Endothelial cell of umbilical vein (primary cell): ENCODE measurements at regions not wholly inside any gene's neighbourhood (a gene's known extent, or its start where the extent isn't known, plus 50 kb on each side); places are given as distances from the start of the nearest gene placed in this dataset.

Source experiments
- BruUV-seq: library from RNA; stranded (reverse); fragments of 400-500 nt; replicated peaks from 2 replicates; lab custom pipeline; 2021; lab: Mats Ljungman, UMichigan
- CTCF ChIA-PET: fragments of 300-600, 350-600 bp; sonication (Branson Sonifier 250); formaldehyde crosslinking; loops from one replicate; lab custom pipeline; 2021; ENCODE audit warnings: antibody characterized with exemption, inconsistent platforms; lab: Charles Lee
- POLR2A ChIA-PET: fragments of 300-600, 350-600 bp; sonication (Branson Sonifier 250); formaldehyde crosslinking; loops from one replicate; lab custom pipeline; 2021; ENCODE audit warnings: antibody characterized with exemption, inconsistent platforms; lab: Charles Lee
- DNase-seq: peaks from one replicate; pipeline ENCODE4 v3.0.0-alpha.2; 2011; ENCODE audit warnings: low read depth, low spot score
- FAIRE-seq: peaks from 2 replicates; lab custom pipeline; 2011; peaks lifted over from hg19 to GRCh38; lab: Jason Lieb, UNC
- H2AFZ ChIP-seq: 2 replicates; pipeline ENCODE4 v1.6.0; 2012; ENCODE audit warnings: low read depth, low read length, control low read depth, inconsistent platforms
- H3K27ac ChIP-seq: 2 replicates; pipeline ENCODE4 v1.5.1; 2011; ENCODE audit warnings: low read depth, mild to moderate bottlenecking, control low read depth, low read length, moderate library complexity; ENCODE audit not compliant: insufficient read depth
- H3K27me3 ChIP-seq, 2 experiments: 2 replicates each; pipeline versions ENCODE4 v1.6.0 to v1.6.1; 2011; ENCODE audit warnings: low read length in 2 of 2, mixed read lengths in 1 of 2; ENCODE audit not compliant: control insufficient read depth in 2 of 2, insufficient read depth in 2 of 2
- H3K36me3 ChIP-seq, 2 experiments: 2 replicates in 1 of 2; 3 replicates in 1 of 2; pipeline ENCODE4 v1.5.1; 2011; ENCODE audit warnings: low read length in 2 of 2, mild to moderate bottlenecking in 1 of 2, moderate library complexity in 1 of 2; ENCODE audit not compliant: control insufficient read depth in 2 of 2, insufficient read depth in 2 of 2; ENCODE audit errors: extremely low read depth in 1 of 2
- H3K4me1 ChIP-seq: 3 replicates; pipeline ENCODE4 v1.5.1; 2011; ENCODE audit warnings: mild to moderate bottlenecking, low read length; ENCODE audit not compliant: control insufficient read depth, insufficient read depth; ENCODE audit errors: extremely low read depth
- H3K4me2 ChIP-seq: 2 replicates; pipeline ENCODE4 v1.6.1; 2011; ENCODE audit warnings: low read length, control low read depth, mixed read lengths; ENCODE audit not compliant: insufficient read depth
- H3K4me3 ChIP-seq, 3 experiments: fragments of 200-600 bp in 1 of 3; sonication (generic), shearing (Covaris generic) in 1 of 3; replicated peaks in 1 of 3; 2 replicates each; pipeline ENCODE4 v1.5.1; 2011 to 2016; ENCODE audit warnings: control low read depth in 3 of 3, low read length in 3 of 3, mild to moderate bottlenecking in 2 of 3, inconsistent platforms in 1 of 3, low read depth in 1 of 3, moderate library complexity in 1 of 3; ENCODE audit not compliant: insufficient read depth in 1 of 3
- H3K79me2 ChIP-seq: 2 replicates; pipeline ENCODE4 v1.6.0; 2012; ENCODE audit warnings: low read length, inconsistent platforms; ENCODE audit not compliant: control insufficient read depth, insufficient read depth
- H3K9ac ChIP-seq: replicated peaks from 2 replicates; pipeline ENCODE3; 2011; ENCODE audit warnings: low read length, control low read depth; ENCODE audit not compliant: insufficient read depth; ENCODE audit errors: extremely low read depth
- H3K9me1 ChIP-seq: replicated peaks from 3 replicates; pipeline ENCODE4 v1.6.0; 2011; ENCODE audit warnings: mild to moderate bottlenecking, low read length; ENCODE audit not compliant: control insufficient read depth, insufficient read depth; ENCODE audit errors: extremely low read depth
- H3K9me3 ChIP-seq: replicated peaks from 2 replicates; pipeline ENCODE4 v1.5.1; 2012; ENCODE audit warnings: low read length, inconsistent platforms; ENCODE audit not compliant: control insufficient read depth, insufficient read depth
- H4K20me1 ChIP-seq: replicated peaks from 2 replicates; pipeline ENCODE3; 2011; ENCODE audit warnings: mild to moderate bottlenecking, low read length; ENCODE audit not compliant: control insufficient read depth, insufficient read depth; ENCODE audit errors: extremely low read depth
- CTCF ChIP-seq, 2 donors: IDR thresholded peaks; 1 replicate in 1 of 2; 2 replicates in 1 of 2; pipeline ENCODE4 v1.5.1; 2011; ENCODE audit warnings: low read length in 2 of 2, mild to moderate bottlenecking in 2 of 2, moderate library complexity in 2 of 2, control low read depth in 1 of 2, inconsistent platforms in 1 of 2, low read depth in 1 of 2; ENCODE audit not compliant: insufficient read depth in 1 of 2; ENCODE audit errors: extremely low read depth in 1 of 2
- EZH2 ChIP-seq: IDR thresholded peaks from 2 replicates; pipeline ENCODE4 v1.6.1; 2012; ENCODE audit warnings: borderline replicate concordance, low read depth, mild to moderate bottlenecking, moderate library complexity, low read length, inconsistent platforms; ENCODE audit not compliant: severe bottlenecking
- FOS ChIP-seq: IDR thresholded peaks from 2 replicates; pipeline ENCODE4 v1.6.1; 2011; ENCODE audit warnings: mild to moderate bottlenecking, low read length, moderate library complexity, borderline replicate concordance; ENCODE audit not compliant: insufficient read depth
- GATA2 ChIP-seq: IDR thresholded peaks from 2 replicates; pipeline ENCODE4 v1.7.0; 2011; ENCODE audit warnings: low read depth, mild to moderate bottlenecking, moderate library complexity, mixed read lengths, low read length; ENCODE audit not compliant: insufficient read length, insufficient read depth
- JUN ChIP-seq: IDR thresholded peaks from 2 replicates; pipeline ENCODE4 v1.6.1; 2011; ENCODE audit warnings: borderline replicate concordance, low read depth; ENCODE audit not compliant: insufficient read length, insufficient read depth
- MAX ChIP-seq: IDR thresholded peaks from 2 replicates; pipeline ENCODE4 v1.6.1; 2011; ENCODE audit not compliant: insufficient read depth, insufficient read length
- MYC ChIP-seq: IDR thresholded peaks from one replicate; pipeline ENCODE4 v1.6.1; 2011; ENCODE audit warnings: mild to moderate bottlenecking, low read depth, low read length
- POLR2A ChIP-seq: IDR thresholded peaks from 2 replicates; pipeline ENCODE4 v1.6.1; 2012; ENCODE audit warnings: low read depth, mild to moderate bottlenecking, control low read depth, low read length
- POLR2AphosphoS5 ChIP-seq: IDR thresholded peaks from 2 replicates; pipeline ENCODE4 v1.6.1; 2012; ENCODE audit warnings: low read depth, mild to moderate bottlenecking, control low read depth, low read length, moderate library complexity; ENCODE audit not compliant: insufficient read depth
- dilution Hi-C: fragments of 300-500 bp; cut with MboI; formaldehyde crosslinking; loops from one replicate; pipeline ENCODE4 v1.15.0; 2019; ENCODE audit warnings: low sequenced_read_pairs; ENCODE audit not compliant: extremely low pct_ligation_motif_present
- intact Hi-C: fragments of 100-400 bp; cut with micrococcal nuclease; formaldehyde crosslinking; loops from one replicate; pipeline ENCODE4 v1.10.0; 2022

GRCh38 chr6:135623979-135624378, 126.4 kb upstream of the AHI1 start:
- Histone ChIP-seq H3K79me2 (no peaks in the 10 kb centered on the region), H3K4me3 (no peak overlapping the region), H3K27ac (no peak overlapping the region), H3K9me3 (no peaks in the 10 kb centered on the region), H3K9ac (no peak overlapping the region), H3K27me3 (no peaks in the 10 kb centered on the region), H3K9me1 (no peaks in the 10 kb centered on the region), H4K20me1 (no peaks in the 10 kb centered on the region), H2AFZ (no peak overlapping the region), H3K4me1 (no peaks in the 10 kb centered on the region), H3K4me2 (no peak overlapping the region), H3K36me3 (no peaks in the 10 kb centered on the region)
- no peak for FAIRE-seq
- ChIA-PET CTCF (interaction anchor here (0.6 to 1.1 kb wide), 2 partner anchors 11 to 117 kb away, joined by 3 read pairs; no protein-coding TSS in a partner anchor), POLR2A (no interaction called here)
- dilution Hi-C loops: no loop called here
- TF ChIP-seq MYC (no peak), FOS (no peak), POLR2A (no peak), MAX (no peak), GATA2 (no peak), EZH2 (no peak), JUN (no peak), CTCF (IDR thresholded peaks at IDR 0.05; ENCODE audit: extremely low read depth in 1 of 2, insufficient read depth in 1 of 2, low read depth in 1 of 2, low read length in 2 of 2) (no peak), POLR2AphosphoS5 (no peak)
- DNase-seq: no peak
- intact Hi-C loops: no loop called here
- no TSS peak for BruUV-seq
